Fibroblast of lung (primary cell): ENCODE measurements at regions not wholly inside any gene's neighbourhood (a gene's known extent, or its start where the extent isn't known, plus 50 kb on each side); places are given as distances from the start of the nearest gene placed in this dataset.

ENCODE experiments used
- EZH2 ChIP-seq: IDR thresholded peaks from 2 replicates; pipeline ENCODE4 v1.5.1; 2012; ENCODE audit warnings: low read length, control low read depth, mild to moderate bottlenecking; ENCODE audit errors: missing control alignments
- TF ChIP-seq, protein P1 (sequence below), 2 donors: IDR thresholded peaks in 1 of 2; conservative IDR thresholded peaks in 1 of 2; 1 replicate in 1 of 2; 2 replicates in 1 of 2; pipeline ENCODE4 v1.5.1; 2011 to 2012; ENCODE audit warnings: low read length in 2 of 2, control low read depth in 1 of 2, inconsistent platforms in 1 of 2, low read depth in 1 of 2, mild to moderate bottlenecking in 1 of 2

DNA sequence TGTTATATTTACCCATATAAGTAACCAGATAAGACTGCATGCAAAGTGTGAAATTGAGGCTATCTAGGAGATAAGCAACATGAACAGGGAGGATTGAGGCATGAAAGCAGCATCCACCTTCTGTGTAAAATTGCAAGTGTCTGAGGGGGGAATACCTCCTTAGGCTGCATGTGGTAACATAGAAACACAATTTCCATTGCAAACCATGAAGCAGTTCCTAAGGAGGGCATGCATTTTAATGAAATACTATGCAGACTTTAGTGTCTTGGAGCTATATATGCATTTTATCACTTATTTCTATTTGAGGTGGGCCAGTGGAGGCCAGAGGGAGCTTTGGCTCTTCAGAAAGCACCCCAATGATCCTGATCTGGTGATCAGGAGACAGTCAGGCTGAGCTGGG lies 160.2 kb downstream of the C11orf91 start:
- TF ChIP-seq, protein P1, sequence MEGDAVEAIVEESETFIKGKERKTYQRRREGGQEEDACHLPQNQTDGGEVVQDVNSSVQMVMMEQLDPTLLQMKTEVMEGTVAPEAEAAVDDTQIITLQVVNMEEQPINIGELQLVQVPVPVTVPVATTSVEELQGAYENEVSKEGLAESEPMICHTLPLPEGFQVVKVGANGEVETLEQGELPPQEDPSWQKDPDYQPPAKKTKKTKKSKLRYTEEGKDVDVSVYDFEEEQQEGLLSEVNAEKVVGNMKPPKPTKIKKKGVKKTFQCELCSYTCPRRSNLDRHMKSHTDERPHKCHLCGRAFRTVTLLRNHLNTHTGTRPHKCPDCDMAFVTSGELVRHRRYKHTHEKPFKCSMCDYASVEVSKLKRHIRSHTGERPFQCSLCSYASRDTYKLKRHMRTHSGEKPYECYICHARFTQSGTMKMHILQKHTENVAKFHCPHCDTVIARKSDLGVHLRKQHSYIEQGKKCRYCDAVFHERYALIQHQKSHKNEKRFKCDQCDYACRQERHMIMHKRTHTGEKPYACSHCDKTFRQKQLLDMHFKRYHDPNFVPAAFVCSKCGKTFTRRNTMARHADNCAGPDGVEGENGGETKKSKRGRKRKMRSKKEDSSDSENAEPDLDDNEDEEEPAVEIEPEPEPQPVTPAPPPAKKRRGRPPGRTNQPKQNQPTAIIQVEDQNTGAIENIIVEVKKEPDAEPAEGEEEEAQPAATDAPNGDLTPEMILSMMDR (conservative IDR thresholded peaks at IDR 0.05 in 1 of 2, IDR thresholded peaks at IDR 0.05 in 1 of 2; ENCODE audit: low read depth in 1 of 2, low read length in 2 of 2): no peak
- TF ChIP-seq EZH2: no peak
